ENCODE measurements at regions not wholly inside any gene's neighbourhood (a gene's known extent, or its start where the extent isn't known, plus 50 kb on each side); places are given as distances from the start of the nearest gene placed in this dataset.

GRCh38 chr6:47159763-47160162, 117.6 kb upstream of the ADGRF1 start:
- TF ChIP-seq CTCF (IDR thresholded peaks at IDR 0.05) (no peak), POLR2A (IDR thresholded peaks at IDR 0.05) (no peak), POLR2AphosphoS5 (IDR thresholded peaks at IDR 0.05) (no peak), EP300 (IDR thresholded peaks at IDR 0.05; ENCODE audit: low read depth) (no peak)
